IMR-90 (cell line): ENCODE measurements at regions not wholly inside any gene's neighbourhood (a gene's known extent, or its start where the extent isn't known, plus 50 kb on each side); places are given as distances from the start of the nearest gene placed in this dataset.
A peak's percentile ranks its signal among the peaks of the same experiment; 100 is the strongest.

ENCODE experiments used
- ATAC-seq: fragments of 200-7000 bp; cut with Tn5 transposase; 2 replicates; pipeline ENCODE4 v1.9.1; 2020; ENCODE audit warnings: low read depth, mild to moderate bottlenecking, moderate library complexity
- BruUV-seq: library from RNA; stranded (reverse); fragments of 400-500 nt; replicated peaks from 2 replicates; lab custom pipeline; 2021; lab: Mats Ljungman, UMichigan
- CTCF ChIA-PET: fragments of 300-600 bp; formaldehyde crosslinking; extraction: SDS; loops from one replicate; lab custom pipeline; 2021; ENCODE audit warnings: antibody characterized with exemption; lab: Yijun Ruan, JAX
- POLR2A ChIA-PET: fragments of 300-600 bp; sonication (Branson Sonifier 250); formaldehyde crosslinking; loops from one replicate; lab custom pipeline; 2022; ENCODE audit warnings: antibody characterized with exemption; ENCODE audit not compliant: unreplicated experiment; lab: Charles Lee
- DNase-seq: peaks from one replicate; pipeline ENCODE4 v3.0.0; 2013
- H2AFZ ChIP-seq: replicated peaks from 2 replicates; pipeline ENCODE3; 2013; ENCODE audit warnings: low read length, mild to moderate bottlenecking; ENCODE audit not compliant: poor library complexity
- H2AK5ac ChIP-seq: 2 replicates; pipeline ENCODE4 v1.6.1; 2013; ENCODE audit warnings: low read depth, low read length, inconsistent platforms
- H2AK9ac ChIP-seq: replicated peaks from 2 replicates; pipeline ENCODE3; 2013; ENCODE audit warnings: mild to moderate bottlenecking, low read depth, low read length, moderate library complexity; ENCODE audit not compliant: poor library complexity
- H2BK120ac ChIP-seq: 2 replicates; pipeline ENCODE4 v1.6.1; 2013; ENCODE audit warnings: low read depth, low read length, inconsistent platforms
- H2BK15ac ChIP-seq: 3 replicates; pipeline ENCODE4 v1.6.1; 2013; ENCODE audit warnings: low read depth, low read length, inconsistent platforms
- H2BK20ac ChIP-seq: 2 replicates; pipeline ENCODE4 v1.6.1; 2013; ENCODE audit warnings: low read depth, mild to moderate bottlenecking, inconsistent platforms, low read length, moderate library complexity
- H2BK5ac ChIP-seq: 2 replicates; pipeline ENCODE4 v1.6.1; 2013; ENCODE audit warnings: mild to moderate bottlenecking, low read depth, low read length, inconsistent platforms; ENCODE audit not compliant: poor library complexity, severe bottlenecking
- H3K14ac ChIP-seq: replicated peaks from 2 replicates; pipeline ENCODE4 v1.6.1; 2013; ENCODE audit warnings: low read depth, low read length, inconsistent platforms
- H3K18ac ChIP-seq: 2 replicates; pipeline ENCODE4 v1.6.1; 2013; ENCODE audit warnings: low read depth, low read length, control low read depth
- H3K23ac ChIP-seq: 2 replicates; pipeline ENCODE4 v1.6.1; 2013; ENCODE audit warnings: low read depth, low read length, inconsistent platforms
- H3K27ac ChIP-seq: 2 replicates; pipeline ENCODE4 v1.5.1; 2013; ENCODE audit warnings: mild to moderate bottlenecking, control low read depth, low read length; ENCODE audit not compliant: insufficient read depth
- H3K27me3 ChIP-seq: 2 replicates; pipeline ENCODE4 v1.6.1; 2013; ENCODE audit warnings: low read length; ENCODE audit not compliant: control insufficient read depth, insufficient read depth
- H3K36me3 ChIP-seq: 2 replicates; pipeline ENCODE4 v1.6.1; 2013; ENCODE audit warnings: low read length, mixed read lengths; ENCODE audit not compliant: control insufficient read depth, insufficient read depth
- H3K4ac ChIP-seq: 2 replicates; pipeline ENCODE4 v1.6.1; 2013; ENCODE audit warnings: low read depth, low read length, inconsistent platforms
- H3K4me1 ChIP-seq: 2 replicates; pipeline ENCODE4 v1.6.1; 2013; ENCODE audit warnings: low read length, mixed read lengths; ENCODE audit not compliant: control insufficient read depth, insufficient read depth
- H3K4me2 ChIP-seq: 2 replicates; pipeline ENCODE4 v1.6.1; 2013; ENCODE audit warnings: low read depth, mild to moderate bottlenecking, control low read depth, low read length, moderate library complexity
- H3K4me3 ChIP-seq: 2 replicates; pipeline ENCODE4 v1.5.1; 2013; ENCODE audit warnings: low read depth, mild to moderate bottlenecking, control low read depth, low read length, moderate library complexity; ENCODE audit not compliant: insufficient read depth
- H3K56ac ChIP-seq: 2 replicates; pipeline ENCODE4 v1.6.1; 2013; ENCODE audit warnings: low read length, inconsistent platforms; ENCODE audit not compliant: insufficient read depth; ENCODE audit errors: extremely low read depth
- H3K79me1 ChIP-seq, 2 experiments: 2 replicates each; pipeline ENCODE4 v1.6.1; 2013; ENCODE audit warnings: low read length in 2 of 2, inconsistent platforms in 1 of 2, low read depth in 1 of 2
- H3K9ac ChIP-seq: 2 replicates; pipeline ENCODE4 v1.6.1; 2013; ENCODE audit warnings: low read depth, low read length, control low read depth
- H3K9me1 ChIP-seq: 2 replicates; pipeline ENCODE4 v1.6.1; 2013; ENCODE audit warnings: low read length, inconsistent platforms; ENCODE audit not compliant: insufficient read depth
- H3K9me3 ChIP-seq: 2 replicates; pipeline ENCODE4 v1.6.1; 2013; ENCODE audit warnings: low read length; ENCODE audit not compliant: control insufficient read depth, insufficient read depth
- H4K20me1 ChIP-seq: 2 replicates; pipeline ENCODE4 v1.6.1; 2013; ENCODE audit warnings: low read length, inconsistent platforms; ENCODE audit not compliant: insufficient read depth
- H4K5ac ChIP-seq: 2 replicates; pipeline ENCODE4 v1.6.1; 2013; ENCODE audit warnings: mild to moderate bottlenecking, low read depth, low read length, control low read depth
- H4K8ac ChIP-seq, 2 experiments: 2 replicates each; pipeline ENCODE4 v1.6.1; 2013; ENCODE audit warnings: low read depth in 2 of 2, low read length in 2 of 2, control low read depth in 1 of 2, inconsistent platforms in 1 of 2
- H4K91ac ChIP-seq: 2 replicates; pipeline ENCODE4 v1.6.1; 2013; ENCODE audit warnings: low read depth, low read length, inconsistent platforms; ENCODE audit not compliant: insufficient read depth
- BHLHE40 ChIP-seq: fragments of 150-350 bp; IDR thresholded peaks from 2 replicates; pipeline ENCODE4 v1.6.1; 2016; ENCODE audit warnings: mild to moderate bottlenecking, low read depth, low read length
- CEBPB ChIP-seq: IDR thresholded peaks from 2 replicates; pipeline ENCODE4 v1.6.1; 2012; ENCODE audit warnings: low read depth, low read length, improper control_type of control experiment
- CTCF ChIP-seq: conservative IDR thresholded peaks from 2 replicates; pipeline ENCODE4 v1.5.1; 2012; ENCODE audit warnings: mild to moderate bottlenecking, low read depth, low read length, improper control_type of control experiment
- ELK1 ChIP-seq: fragments of 150-350 bp; IDR thresholded peaks from 2 replicates; pipeline ENCODE4 v1.6.1; 2016; ENCODE audit warnings: low read depth, mild to moderate bottlenecking, low read length, moderate library complexity, borderline replicate concordance
- MAFK ChIP-seq: IDR thresholded peaks from 2 replicates; pipeline ENCODE4 v1.6.1; 2012; ENCODE audit warnings: low read depth, low read length, improper control_type of control experiment
- MAZ ChIP-seq: IDR thresholded peaks from 2 replicates; pipeline ENCODE4 v1.6.1; 2012; ENCODE audit warnings: low read depth, mild to moderate bottlenecking, low read length, improper control_type of control experiment, moderate library complexity, borderline replicate concordance
- MXI1 ChIP-seq: IDR thresholded peaks from 2 replicates; pipeline ENCODE4 v1.6.1; 2012; ENCODE audit warnings: low read depth, mild to moderate bottlenecking, low read length, moderate library complexity, borderline replicate concordance
- POLR2A ChIP-seq: IDR thresholded peaks from 2 replicates; pipeline ENCODE4 v1.6.1; 2012; ENCODE audit warnings: mild to moderate bottlenecking, low read depth, low read length
- RCOR1 ChIP-seq: IDR thresholded peaks from 2 replicates; pipeline ENCODE4 v1.6.1; 2012; ENCODE audit warnings: mild to moderate bottlenecking, low read length, improper control_type of control experiment; ENCODE audit not compliant: insufficient replicate concordance
- RFX5 ChIP-seq: IDR thresholded peaks from 2 replicates; pipeline ENCODE4 v1.8.0; 2012; ENCODE audit warnings: low read depth, mild to moderate bottlenecking, low read length, moderate library complexity
- SMC3 ChIP-seq: fragments of 150-350 bp; IDR thresholded peaks from 2 replicates; pipeline ENCODE4 v1.6.1; 2016; ENCODE audit warnings: low read depth, mild to moderate bottlenecking, antibody characterized with exemption, low read length, moderate library complexity
- WGBS, 2 experiments: methylation state at CpG; one replicate each; pipeline versions ENCODE4 v1.1.5 to v1.1.7; 2013; ENCODE audit warnings: missing lambda C conversion rate in 2 of 2; ENCODE audit not compliant: insufficient read length in 1 of 2; ENCODE audit errors: extremely low coverage in 2 of 2; 5-methylcytosine and 5-hydroxymethylcytosine counted together
- dilution Hi-C: fragments of 300-500 bp; cut with HindIII; formaldehyde crosslinking; loops from one replicate; pipeline ENCODE4 v1.14.3; 2018; ENCODE audit warnings: low sequenced_read_pairs; ENCODE audit not compliant: unreplicated experiment
- in situ Hi-C: fragments of 300-500 bp; cut with MboI; formaldehyde crosslinking; loops from 3 replicates; pipeline ENCODE4 v1.14.3; 2019; ENCODE audit warnings: low sequenced_read_pairs, inconsistent platforms, mixed read lengths
- intact Hi-C: fragments of 100-400 bp; cut with micrococcal nuclease; formaldehyde crosslinking; loops from 2 replicates; pipeline ENCODE4 v1.10.0; 2022

GRCh38 chr2:158893026-158893425 lies 75.4 kb upstream of the TANC1 start:
- peak overlapping the region; percentile 69 for H2BK20ac ChIP-seq
- dilution Hi-C loops (no loop called here), in situ Hi-C loops (loop anchor here (25.0 kb wide), 1 partner anchor 1069 kb away; no protein-coding TSS in a partner anchor), intact Hi-C loops (no loop called here)
- peak overlapping the region; percentile 95 for H3K14ac ChIP-seq
- H4K91ac ChIP-seq: peak overlapping the region; percentile 88
- H4K8ac ChIP-seq: peak overlapping the region; percentile 81 to 88
- H2AK5ac ChIP-seq: peak overlapping the region; percentile 80; the same call in 1 of the 2 replicates
- ATAC-seq (peak; percentile 82), DNase-seq (peak; percentile 60)
- H2BK120ac ChIP-seq: peak overlapping the region; percentile 88
- no peaks in the 10 kb centered on the region for H3K79me1 ChIP-seq
- H3K23ac ChIP-seq: peak overlapping the region; percentile 84
- H3K27ac ChIP-seq: peak overlapping the region; percentile 9; the same call in 1 of the 2 replicates
- no peak overlapping the region for H3K4me3 ChIP-seq
- peak overlapping the region; percentile 81 for H3K4ac ChIP-seq
- peak overlapping the region; percentile 57 for H2BK5ac ChIP-seq
- H4K5ac ChIP-seq: peak overlapping the region; percentile 15
- CTCF ChIA-PET: no interaction called here
- H2AK9ac ChIP-seq: peak overlapping the region; percentile 87
- 17% methylated on average over 2 of the region's 8 CpGs; no CpG with 5 or more reads in 1 of the 2 experiments for WGBS, 2 experiments
- H3K56ac ChIP-seq: no peak overlapping the region
- TF ChIP-seq MXI1 (no peak), ELK1 (no peak), MAFK (no peak), RCOR1 (no peak), POLR2A (no peak), BHLHE40 (no peak), SMC3 (no peak), RFX5 (no peak), MAZ (no peak), CTCF (no peak), CEBPB (no peak)
- peaks cover 4% of the 10 kb centered on the region for H3K9me1 ChIP-seq
- peak overlapping the region; percentile 90 for H2AFZ ChIP-seq
- no peaks in the 10 kb centered on the region for H4K20me1 ChIP-seq
- H3K27me3 ChIP-seq: no peaks in the 10 kb centered on the region
- H3K4me2 ChIP-seq: 0 out of 2 replicates have a peak overlapping the region, but pooled peaks have one; percentile 5
- no TSS peak for BruUV-seq
- H3K9me3 ChIP-seq: no peaks in the 10 kb centered on the region
- H3K9ac ChIP-seq: no peak overlapping the region
- POLR2A ChIA-PET: interaction anchor here (0.5 kb wide), 1 partner anchor 867 kb away, joined by 3 read pairs; no protein-coding TSS in a partner anchor
- peak overlapping the region; percentile 97; the same call in 2 of the 3 replicates for H2BK15ac ChIP-seq
- no peaks in the 10 kb centered on the region for H3K36me3 ChIP-seq
- peaks cover 9% of the 10 kb centered on the region for H3K4me1 ChIP-seq
- peak overlapping the region; percentile 58 for H3K18ac ChIP-seq
